ENCODE measurements at regions not wholly inside any gene's neighbourhood (a gene's known extent, or its start where the extent isn't known, plus 50 kb on each side); places are given as distances from the start of the nearest gene placed in this dataset.

- Histone ChIP-seq H3K4me2 (ENCODE audit: low read depth, low read length) (no peak overlapping the region), H2AFZ (ENCODE audit: low read length) (no peak overlapping the region), H3K27ac (ENCODE audit: low read length) (no peak overlapping the region)
Observed at GRCh38 chr4:155552180-155552579, 114.5 kb upstream of the GUCY1A1 start.

GRCh38 chr4:155548173-155548572 is 118.5 kb upstream of the GUCY1A1 start:
- Histone ChIP-seq H3K9me3 (replicated peaks; ENCODE audit: insufficient read depth, low read length) (no peaks in the 10 kb centered on the region), H2AFZ (ENCODE audit: low read length) (no peak overlapping the region), H4K20me1 (ENCODE audit: insufficient read depth, low read length) (no peaks in the 10 kb centered on the region), H3K4me2 (ENCODE audit: low read depth, low read length) (no peak overlapping the region), H3F3A (ENCODE audit: insufficient read depth, low read length) (no peaks in the 10 kb centered on the region), H3K9me2 (replicated peaks; ENCODE audit: insufficient read depth, low read length) (no peaks in the 10 kb centered on the region), H3K79me2 (ENCODE audit: low read length) (no peaks in the 10 kb centered on the region), H3K27me3 (replicated peaks; ENCODE audit: insufficient read depth, low read length) (no peaks in the 10 kb centered on the region), H3K9ac (ENCODE audit: low read length) (no peak overlapping the region), H3K4me3 (ENCODE audit: low read length) (no peak overlapping the region), H3K36me3 (replicated peaks; ENCODE audit: insufficient read depth, low read length) (no peaks in the 10 kb centered on the region), H3K27ac (ENCODE audit: low read length) (no peak overlapping the region), H3K4me1 (ENCODE audit: low read length) (no peaks in the 10 kb centered on the region)
- no peak for DNase-seq
- TF ChIP-seq EZH2 (optimal IDR thresholded peaks at IDR 0.05; ENCODE audit: low read depth, low read length) = no peak

More at GRCh38 chr4:155552180-155552579, 114.5 kb upstream of the GUCY1A1 start:
- Histone ChIP-seq H3K27me3 (replicated peaks; ENCODE audit: insufficient read depth, low read length) (no peaks in the 10 kb centered on the region), H3K79me2 (ENCODE audit: low read length) (no peaks in the 10 kb centered on the region), H3F3A (ENCODE audit: insufficient read depth, low read length) (no peaks in the 10 kb centered on the region), H3K4me1 (ENCODE audit: low read length) (no peaks in the 10 kb centered on the region), H3K9ac (ENCODE audit: low read length) (no peak overlapping the region), H3K36me3 (replicated peaks; ENCODE audit: insufficient read depth, low read length) (no peaks in the 10 kb centered on the region), H3K4me3 (ENCODE audit: low read length) (no peak overlapping the region), H3K9me2 (replicated peaks; ENCODE audit: insufficient read depth, low read length) (no peaks in the 10 kb centered on the region), H3K9me3 (replicated peaks; ENCODE audit: insufficient read depth, low read length) (no peaks in the 10 kb centered on the region), H4K20me1 (ENCODE audit: insufficient read depth, low read length) (no peaks in the 10 kb centered on the region)
- no peak for TF ChIP-seq EZH2phosphoT487 (IDR thresholded peaks at IDR 0.05; ENCODE audit: low read length)
- TF ChIP-seq EZH2 (optimal IDR thresholded peaks at IDR 0.05; ENCODE audit: low read depth, low read length) = no peak
- no peak for TF ChIP-seq CTCF (IDR thresholded peaks at IDR 0.05; ENCODE audit: low read length)
- no peak for DNase-seq

GRCh38 chr4:155546451-155546850 is 120.2 kb upstream of the GUCY1A1 start:
- TF ChIP-seq EZH2 (optimal IDR thresholded peaks at IDR 0.05; ENCODE audit: low read depth, low read length) (no peak), EZH2phosphoT487 (IDR thresholded peaks at IDR 0.05; ENCODE audit: low read length) (no peak), CTCF (IDR thresholded peaks at IDR 0.05; ENCODE audit: low read length) (no peak)
- Histone ChIP-seq H3K9me3 (replicated peaks; ENCODE audit: insufficient read depth, low read length) (no peaks in the 10 kb centered on the region), H3K4me1 (ENCODE audit: low read length) (no peaks in the 10 kb centered on the region), H3K9me2 (replicated peaks; ENCODE audit: insufficient read depth, low read length) (no peaks in the 10 kb centered on the region), H4K20me1 (ENCODE audit: insufficient read depth, low read length) (no peaks in the 10 kb centered on the region), H2AFZ (ENCODE audit: low read length) (no peak overlapping the region), H3K27me3 (replicated peaks; ENCODE audit: insufficient read depth, low read length) (no peaks in the 10 kb centered on the region), H3F3A (ENCODE audit: insufficient read depth, low read length) (no peaks in the 10 kb centered on the region), H3K4me3 (ENCODE audit: low read length) (no peak overlapping the region), H3K27ac (ENCODE audit: low read length) (no peak overlapping the region), H3K4me2 (ENCODE audit: low read depth, low read length) (no peak overlapping the region), H3K79me2 (ENCODE audit: low read length) (no peaks in the 10 kb centered on the region), H3K9ac (ENCODE audit: low read length) (no peak overlapping the region), H3K36me3 (replicated peaks; ENCODE audit: insufficient read depth, low read length) (no peaks in the 10 kb centered on the region)
- no peak for DNase-seq

- no peak overlapping the region for H3K4me2 ChIP-seq (ENCODE audit: low read depth, low read length)
- H2AFZ ChIP-seq (ENCODE audit: low read length) = no peak overlapping the region
- no peaks in the 10 kb centered on the region for H3K9me3 ChIP-seq (replicated peaks; ENCODE audit: insufficient read depth, low read length)
- H3K27me3 ChIP-seq (replicated peaks; ENCODE audit: insufficient read depth, low read length) = no peaks in the 10 kb centered on the region
- no peak overlapping the region for H3K4me3 ChIP-seq (ENCODE audit: low read length)
- no peaks in the 10 kb centered on the region for H3K9me2 ChIP-seq (replicated peaks; ENCODE audit: insufficient read depth, low read length)
- no peak for TF ChIP-seq EZH2phosphoT487 (IDR thresholded peaks at IDR 0.05; ENCODE audit: low read length)
- TF ChIP-seq EZH2 (optimal IDR thresholded peaks at IDR 0.05; ENCODE audit: low read depth, low read length) = no peak
- TF ChIP-seq CTCF (IDR thresholded peaks at IDR 0.05; ENCODE audit: low read length) = no peak
- H3K9ac ChIP-seq (ENCODE audit: low read length) = no peak overlapping the region
- H4K20me1 ChIP-seq (ENCODE audit: insufficient read depth, low read length) = no peaks in the 10 kb centered on the region
- no peak overlapping the region for H3K27ac ChIP-seq (ENCODE audit: low read length)
- no peaks in the 10 kb centered on the region for H3K79me2 ChIP-seq (ENCODE audit: low read length)
- no peaks in the 10 kb centered on the region for H3K4me1 ChIP-seq (ENCODE audit: low read length)
- no peaks in the 10 kb centered on the region for H3K36me3 ChIP-seq (replicated peaks; ENCODE audit: insufficient read depth, low read length)
- no peak for DNase-seq
- H3F3A ChIP-seq (ENCODE audit: insufficient read depth, low read length) = no peaks in the 10 kb centered on the region
Observed at GRCh38 chr4:155545456-155545855, 121.2 kb upstream of the GUCY1A1 start.
